Astrocyte of the cerebellum (primary cell): ENCODE measurements at regions not wholly inside any gene's neighbourhood (a gene's known extent, or its start where the extent isn't known, plus 50 kb on each side); places are given as distances from the start of the nearest gene placed in this dataset.

Experiments used
- DNase-seq: peaks from one replicate; pipeline ENCODE4 v3.0.0-alpha.2; 2011; ENCODE audit warnings: low read depth
- H3K4me3 ChIP-seq: 2 replicates; pipeline ENCODE4 v1.5.1; 2011; ENCODE audit warnings: mild to moderate bottlenecking, low read depth, low read length, moderate library complexity
- in situ Hi-C: cut with HindIII; loops from 2 replicates; pipeline ENCODE4 v1.10.0; 2017; ENCODE audit warnings: low sequenced_read_pairs
- TF ChIP-seq, protein P1 (sequence below): IDR thresholded peaks from 2 replicates; pipeline ENCODE4 v1.5.1; 2012; ENCODE audit warnings: low read length, low read depth, moderate library complexity, mild to moderate bottlenecking; ENCODE audit errors: missing control alignments

DNA sequence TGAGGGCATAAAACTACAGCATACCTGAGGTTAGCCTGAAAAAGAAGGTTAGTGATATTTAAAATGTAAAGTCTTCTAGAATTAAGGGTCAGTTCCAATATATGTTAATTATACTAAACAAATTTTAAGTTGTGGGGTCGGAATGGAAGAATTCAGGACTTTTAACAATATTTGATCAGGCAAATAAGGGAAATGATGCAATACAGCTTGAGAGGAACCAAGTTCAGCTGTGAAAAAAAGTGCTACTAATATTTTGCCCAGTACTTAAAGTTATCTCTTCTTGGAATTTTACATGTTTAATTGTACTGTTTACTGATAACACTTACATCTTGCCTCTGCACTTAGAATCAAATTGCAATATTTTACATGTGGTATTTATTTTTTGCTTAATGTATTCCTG, 345.5 kb upstream of the CWC22 start:
- TF ChIP-seq, protein P1, sequence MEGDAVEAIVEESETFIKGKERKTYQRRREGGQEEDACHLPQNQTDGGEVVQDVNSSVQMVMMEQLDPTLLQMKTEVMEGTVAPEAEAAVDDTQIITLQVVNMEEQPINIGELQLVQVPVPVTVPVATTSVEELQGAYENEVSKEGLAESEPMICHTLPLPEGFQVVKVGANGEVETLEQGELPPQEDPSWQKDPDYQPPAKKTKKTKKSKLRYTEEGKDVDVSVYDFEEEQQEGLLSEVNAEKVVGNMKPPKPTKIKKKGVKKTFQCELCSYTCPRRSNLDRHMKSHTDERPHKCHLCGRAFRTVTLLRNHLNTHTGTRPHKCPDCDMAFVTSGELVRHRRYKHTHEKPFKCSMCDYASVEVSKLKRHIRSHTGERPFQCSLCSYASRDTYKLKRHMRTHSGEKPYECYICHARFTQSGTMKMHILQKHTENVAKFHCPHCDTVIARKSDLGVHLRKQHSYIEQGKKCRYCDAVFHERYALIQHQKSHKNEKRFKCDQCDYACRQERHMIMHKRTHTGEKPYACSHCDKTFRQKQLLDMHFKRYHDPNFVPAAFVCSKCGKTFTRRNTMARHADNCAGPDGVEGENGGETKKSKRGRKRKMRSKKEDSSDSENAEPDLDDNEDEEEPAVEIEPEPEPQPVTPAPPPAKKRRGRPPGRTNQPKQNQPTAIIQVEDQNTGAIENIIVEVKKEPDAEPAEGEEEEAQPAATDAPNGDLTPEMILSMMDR, result no peak
- in situ Hi-C loops, result no loop called here
- H3K4me3 ChIP-seq, result no peak overlapping the region
- no peak for DNase-seq

- no peak overlapping the region for H3K4me3 ChIP-seq
- TF ChIP-seq, protein P1, result no peak
- DNase-seq, result no peak
- in situ Hi-C loops, result no loop called here
Measured at GRCh38 chr2:180349809-180350208, 342.7 kb upstream of the CWC22 start.

DNA sequence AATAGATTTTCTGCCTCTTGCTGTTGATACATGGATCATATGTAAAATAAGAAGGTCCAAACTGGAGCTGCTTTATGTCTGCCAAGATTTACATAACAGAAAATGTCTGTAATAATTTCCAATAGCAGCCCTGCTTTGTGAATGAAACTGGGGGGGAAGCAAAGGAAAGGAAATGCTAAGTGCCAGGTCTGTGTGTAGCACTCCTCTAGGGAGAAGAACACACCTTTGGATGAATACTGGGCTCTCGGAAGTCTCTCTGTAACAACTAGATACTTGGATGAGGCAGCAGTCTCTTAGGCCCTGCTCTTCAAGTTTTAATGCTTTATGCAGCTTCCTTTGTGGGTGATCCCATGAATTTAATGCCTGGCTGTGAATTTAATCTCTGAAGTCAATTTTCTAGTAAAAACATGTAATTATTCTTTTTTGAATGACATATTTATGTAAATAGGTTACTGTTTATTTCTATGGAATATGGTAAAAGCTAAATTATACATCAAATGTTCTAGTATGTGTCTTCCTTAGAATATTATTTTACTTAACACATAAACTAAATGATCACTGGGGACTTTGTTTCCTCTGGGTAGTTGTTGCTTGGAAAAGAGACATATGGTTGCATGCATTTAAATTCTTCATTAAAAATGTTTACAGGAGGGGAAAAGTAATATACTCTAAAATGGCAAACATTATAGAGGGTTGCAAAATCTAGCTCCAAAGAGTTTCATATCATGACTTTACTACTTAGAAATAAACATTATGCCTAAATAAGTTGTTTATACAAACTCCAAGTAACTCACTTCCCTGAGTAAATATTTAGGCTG, 336.6 kb upstream of the CWC22 start:
- no peak overlapping the region for H3K4me3 ChIP-seq
- DNase-seq, result no peak
- in situ Hi-C loops, result no loop called here
- TF ChIP-seq, protein P1, result no peak

- in situ Hi-C loops, result no loop called here
- DNase-seq, result no peak
- TF ChIP-seq, protein P1, result no peak
- no peak overlapping the region for H3K4me3 ChIP-seq
Measured at GRCh38 chr2:180337136-180337535, 330.0 kb upstream of the CWC22 start.

GRCh38 chr2:180336550-180336949, 329.5 kb upstream of the CWC22 start:
- DNase-seq, result no peak
- TF ChIP-seq, protein P1, result no peak
- in situ Hi-C loops, result no loop called here
- no peak overlapping the region for H3K4me3 ChIP-seq

GRCh38 chr2:180334514-180334913, 327.4 kb upstream of the CWC22 start:
- TF ChIP-seq, protein P1, result no peak
- in situ Hi-C loops, result no loop called here
- no peak overlapping the region for H3K4me3 ChIP-seq
- DNase-seq, result no peak
